ENCODE measurements at regions not wholly inside any gene's neighbourhood (a gene's known extent, or its start where the extent isn't known, plus 50 kb on each side); places are given as distances from the start of the nearest gene placed in this dataset.

GRCh38 chr6:44727651-44728630, 340.4 kb downstream of the CDC5L start:
- H3K36me3 ChIP-seq = no peaks in the 10 kb centered on the region
- no peak for TF ChIP-seq POLR2AphosphoS5 (IDR thresholded peaks at IDR 0.05)
- TF ChIP-seq EP300 (IDR thresholded peaks at IDR 0.05) = no peak
- TF ChIP-seq POLR2A (IDR thresholded peaks at IDR 0.05) = no peak
- TF ChIP-seq CTCF (IDR thresholded peaks at IDR 0.05) = no peak
- no peak overlapping the region for H3K4me3 ChIP-seq
- H3K27me3 ChIP-seq = no peaks in the 10 kb centered on the region
- no peaks in the 10 kb centered on the region for H3K4me1 ChIP-seq
- no peak overlapping the region for H3K27ac ChIP-seq
- DNase-seq (ENCODE audit: low spot score in 2 of 2) = no peak
- no peaks in the 10 kb centered on the region for H3K9me3 ChIP-seq
- 83% methylated on average over 44 of the region's 44 CpGs for WGBS

GRCh38 chr6:44730771-44731391, 343.4 kb downstream of the CDC5L start:
- no peak for DNase-seq (ENCODE audit: low spot score in 2 of 2)
- 61% methylated on average over 7 of the region's 7 CpGs for WGBS

GRCh38 chr6:44731485-44732095, 344.1 kb downstream of the CDC5L start:
- TF ChIP-seq EP300 (IDR thresholded peaks at IDR 0.05) (no peak), POLR2AphosphoS5 (IDR thresholded peaks at IDR 0.05) (no peak), CTCF (IDR thresholded peaks at IDR 0.05) (no peak), POLR2A (IDR thresholded peaks at IDR 0.05) (no peak)
- 89% methylated on average over 6 of the region's 6 CpGs for WGBS
- no peak overlapping the region for H3K27ac ChIP-seq
- DNase-seq (ENCODE audit: low spot score in 2 of 2) = no peak
- H3K9me3 ChIP-seq = no peaks in the 10 kb centered on the region
- no peaks in the 10 kb centered on the region for H3K4me1 ChIP-seq
- no peaks in the 10 kb centered on the region for H3K27me3 ChIP-seq
- H3K4me3 ChIP-seq = no peak overlapping the region
- no peaks in the 10 kb centered on the region for H3K36me3 ChIP-seq

More at GRCh38 chr6:44730771-44731391, 343.4 kb downstream of the CDC5L start:
- Histone ChIP-seq H3K27me3 (no peaks in the 10 kb centered on the region), H3K9me3 (no peaks in the 10 kb centered on the region), H3K36me3 (no peaks in the 10 kb centered on the region), H3K4me3 (no peak overlapping the region), H3K4me1 (no peaks in the 10 kb centered on the region), H3K27ac (no peak overlapping the region)
- TF ChIP-seq POLR2A (IDR thresholded peaks at IDR 0.05) = no peak
- TF ChIP-seq POLR2AphosphoS5 (IDR thresholded peaks at IDR 0.05) = no peak
- no peak for TF ChIP-seq EP300 (IDR thresholded peaks at IDR 0.05)
- no peak for TF ChIP-seq CTCF (IDR thresholded peaks at IDR 0.05)

GRCh38 chr6:44732243-44732642, 344.7 kb downstream of the CDC5L start:
- Histone ChIP-seq H3K9me3 (no peaks in the 10 kb centered on the region), H3K36me3 (no peaks in the 10 kb centered on the region), H3K4me3 (no peak overlapping the region), H3K27me3 (no peaks in the 10 kb centered on the region), H3K27ac (no peak overlapping the region), H3K4me1 (no peaks in the 10 kb centered on the region)
- TF ChIP-seq POLR2A (IDR thresholded peaks at IDR 0.05) (no peak), POLR2AphosphoS5 (IDR thresholded peaks at IDR 0.05) (no peak), CTCF (IDR thresholded peaks at IDR 0.05) (no peak), EP300 (IDR thresholded peaks at IDR 0.05) (no peak)
- WGBS = 97% methylated on average over 5 of the region's 5 CpGs
- no peak for DNase-seq (ENCODE audit: low spot score in 2 of 2)

- no peaks in the 10 kb centered on the region for H3K9me3 ChIP-seq
- H3K27me3 ChIP-seq = no peaks in the 10 kb centered on the region
- H3K4me1 ChIP-seq = no peaks in the 10 kb centered on the region
- no peak overlapping the region for H3K4me3 ChIP-seq
- no peak for TF ChIP-seq CTCF (IDR thresholded peaks at IDR 0.05)
- no peak for TF ChIP-seq POLR2A (IDR thresholded peaks at IDR 0.05)
- no peak for TF ChIP-seq POLR2AphosphoS5 (IDR thresholded peaks at IDR 0.05)
- TF ChIP-seq EP300 (IDR thresholded peaks at IDR 0.05) = no peak
- WGBS = 57% methylated on average over 4 of the region's 4 CpGs
- no peaks in the 10 kb centered on the region for H3K36me3 ChIP-seq
- DNase-seq (ENCODE audit: low spot score in 2 of 2) = no peak
- H3K27ac ChIP-seq = no peak overlapping the region
Observed at GRCh38 chr6:44733126-44733525, 345.6 kb downstream of the CDC5L start.

Data from suprapubic skin (tissue), 4 donors.